Loucy (cell line): ENCODE measurements at regions not wholly inside any gene's neighbourhood (a gene's known extent, or its start where the extent isn't known, plus 50 kb on each side); places are given as distances from the start of the nearest gene placed in this dataset.

ENCODE experiments used
- H2AFZ ChIP-seq: fragments of 200-600 bp; sonication (generic); 2 replicates; pipeline ENCODE4 v1.6.0; 2016; ENCODE audit warnings: antibody characterized with exemption, mild to moderate bottlenecking, low read length, moderate library complexity
- H3F3A ChIP-seq: fragments of 200-600 bp; 2 replicates; pipeline ENCODE4 v1.6.0; 2016; ENCODE audit warnings: antibody characterized with exemption, low read depth, mild to moderate bottlenecking
- H3K27me3 ChIP-seq: fragments of 200-600 bp; sonication (generic); 2 replicates; pipeline ENCODE4 v1.6.1; 2014; ENCODE audit warnings: low read length, mild to moderate bottlenecking; ENCODE audit not compliant: insufficient read depth, poor library complexity, severe bottlenecking
- H3K36me3 ChIP-seq: fragments of 200-600 bp; sonication (generic); 2 replicates; pipeline ENCODE4 v1.6.1; 2016; ENCODE audit warnings: low read length; ENCODE audit not compliant: insufficient read depth
- H3K4me1 ChIP-seq: fragments of 200-600 bp; sonication (generic); 2 replicates; pipeline ENCODE4 v1.5.1; 2014; ENCODE audit warnings: low read length, mild to moderate bottlenecking; ENCODE audit not compliant: insufficient read depth, poor library complexity, severe bottlenecking
- H3K4me2 ChIP-seq: fragments of 200-600 bp; sonication (generic); 2 replicates; pipeline ENCODE4 v1.6.0; 2014; ENCODE audit warnings: antibody characterized with exemption, low read length, low read depth, mild to moderate bottlenecking; ENCODE audit not compliant: poor library complexity, severe bottlenecking
- H3K4me3 ChIP-seq: fragments of 200-600 bp; sonication (generic); 2 replicates; pipeline ENCODE4 v1.5.1; 2014; ENCODE audit warnings: low read length, mild to moderate bottlenecking, mixed read lengths; ENCODE audit not compliant: poor library complexity, severe bottlenecking
- H3K79me2 ChIP-seq: fragments of 200-600 bp; sonication (generic); 2 replicates; pipeline ENCODE4 v1.6.1; 2014; ENCODE audit warnings: low read length; ENCODE audit not compliant: insufficient read depth
- H3K9ac ChIP-seq: fragments of 200-600 bp; sonication (generic); 2 replicates; pipeline ENCODE4 v1.6.0; 2014; ENCODE audit warnings: mild to moderate bottlenecking, low read depth, low read length, moderate library complexity; ENCODE audit not compliant: poor library complexity, severe bottlenecking
- H3K9me2 ChIP-seq: fragments of 200-600 bp; sonication (generic); replicated peaks from 2 replicates; pipeline ENCODE4 v1.6.1; 2016; ENCODE audit warnings: low read depth, low read length, mixed read lengths
- H3K9me3 ChIP-seq: fragments of 200-600 bp; sonication (generic); 2 replicates; pipeline ENCODE4 v1.6.1; 2014; ENCODE audit warnings: mild to moderate bottlenecking, antibody characterized with exemption, low read length, low read depth; ENCODE audit not compliant: insufficient read depth
- H4K20me1 ChIP-seq: fragments of 200-600 bp; sonication (generic); 2 replicates; pipeline ENCODE4 v1.6.0; 2014; ENCODE audit warnings: antibody characterized with exemption, low read length, mild to moderate bottlenecking; ENCODE audit not compliant: insufficient read depth, poor library complexity, severe bottlenecking
- CTCF ChIP-seq: fragments of 200-600 bp; sonication (generic); conservative IDR thresholded peaks from 2 replicates; pipeline ENCODE4 v1.5.1; 2014; ENCODE audit warnings: mild to moderate bottlenecking, antibody characterized with exemption, low read length
- EZH2phosphoT487 ChIP-seq: fragments of 200-600 bp; IDR thresholded peaks from 2 replicates; pipeline ENCODE4 v1.6.1; 2018; ENCODE audit warnings: antibody characterized with exemption, mild to moderate bottlenecking, moderate library complexity, borderline replicate concordance

- Histone ChIP-seq H3K9ac (no peak overlapping the region), H3K79me2 (no peaks in the 10 kb centered on the region), H3K9me2 (no peaks in the 10 kb centered on the region), H3F3A (no peaks in the 10 kb centered on the region), H3K4me2 (no peak overlapping the region), H3K27me3 (no peaks in the 10 kb centered on the region), H3K4me3 (no peak overlapping the region), H3K4me1 (no peaks in the 10 kb centered on the region), H3K9me3 (no peaks in the 10 kb centered on the region), H4K20me1 (no peaks in the 10 kb centered on the region), H2AFZ (no peak overlapping the region), H3K36me3 (no peaks in the 10 kb centered on the region)
- no peak for TF ChIP-seq CTCF
- TF ChIP-seq EZH2phosphoT487: no peak
Measured at GRCh38 chr5:36826694-36827093, 49.9 kb upstream of the NIPBL start.
